Right atrium auricular region (tissue), 2 donors: ENCODE measurements at regions not wholly inside any gene's neighbourhood (a gene's known extent, or its start where the extent isn't known, plus 50 kb on each side); places are given as distances from the start of the nearest gene placed in this dataset.
"Not testable (repeated sequence)": the region's sequence is repeated elsewhere in the genome, so short reads cannot be mapped to it uniquely, and the experiment has no call there.

Experiments
- DNase-seq: peaks from one replicate; pipeline ENCODE4 v3.0.0-alpha.2; 2019; ENCODE audit warnings: low spot score
- H3K27ac ChIP-seq, 2 donors: fragments of 200-600 bp; sonication (generic); 1 replicate in 1 of 2; 2 replicates in 1 of 2; pipeline ENCODE4 v1.5.1; 2016 to 2019
- H3K27me3 ChIP-seq, 2 donors: fragments of 200-600 bp; sonication (generic); one replicate each; pipeline versions ENCODE4 v1.5.1 to v1.6.0; 2017 to 2019
- H3K36me3 ChIP-seq: fragments of 200-600 bp; sonication (generic); one replicate; pipeline ENCODE4 v1.5.1; 2016
- H3K4me1 ChIP-seq, 2 donors: fragments of 200-600 bp; sonication (generic); one replicate each; pipeline versions ENCODE4 v1.5.1 to v1.6.0; 2017 to 2019
- H3K4me3 ChIP-seq, 2 donors: fragments of 200-600 bp; sonication (generic); 1 replicate in 1 of 2; 2 replicates in 1 of 2; pipeline ENCODE4 v1.5.1; 2017 to 2019; ENCODE audit warnings: mild to moderate bottlenecking in 1 of 2, moderate library complexity in 1 of 2
- H3K9me3 ChIP-seq, 2 donors: fragments of 200-600 bp; sonication (generic); one replicate each; pipeline ENCODE4 v1.5.1; 2019
- CTCF ChIP-seq, 2 donors: fragments of 200-600 bp; sonication (generic); IDR thresholded peaks; one replicate each; pipeline ENCODE4 v1.5.1; 2019; ENCODE audit warnings: antibody characterized with exemption in 2 of 2

- H3K9me3 ChIP-seq: no peaks in the 10 kb centered on the region
Observed at GRCh38 chr20:39716796-39717341, 754.7 kb downstream of the DHX35 start.

GRCh38 chr20:39713076-39713840 is 751.1 kb downstream of the DHX35 start:
- no peak for DNase-seq
- no peak overlapping the region for H3K27ac ChIP-seq
- H3K27me3 ChIP-seq: no peaks in the 10 kb centered on the region
- no peaks in the 10 kb centered on the region for H3K36me3 ChIP-seq
- H3K4me1 ChIP-seq: no peaks in the 10 kb centered on the region
- no peak for TF ChIP-seq CTCF (IDR thresholded peaks at IDR 0.05)
- no peaks in the 10 kb centered on the region for H3K9me3 ChIP-seq
- H3K4me3 ChIP-seq: no peak overlapping the region

More at GRCh38 chr20:39716796-39717341, 754.7 kb downstream of the DHX35 start:
- no peak for DNase-seq
- H3K4me3 ChIP-seq: no peak overlapping the region
- H3K4me1 ChIP-seq: no peaks in the 10 kb centered on the region
- no peaks in the 10 kb centered on the region for H3K27me3 ChIP-seq
- TF ChIP-seq CTCF (IDR thresholded peaks at IDR 0.05): no peak
- H3K27ac ChIP-seq: no peak overlapping the region
- no peaks in the 10 kb centered on the region for H3K36me3 ChIP-seq

DNA sequence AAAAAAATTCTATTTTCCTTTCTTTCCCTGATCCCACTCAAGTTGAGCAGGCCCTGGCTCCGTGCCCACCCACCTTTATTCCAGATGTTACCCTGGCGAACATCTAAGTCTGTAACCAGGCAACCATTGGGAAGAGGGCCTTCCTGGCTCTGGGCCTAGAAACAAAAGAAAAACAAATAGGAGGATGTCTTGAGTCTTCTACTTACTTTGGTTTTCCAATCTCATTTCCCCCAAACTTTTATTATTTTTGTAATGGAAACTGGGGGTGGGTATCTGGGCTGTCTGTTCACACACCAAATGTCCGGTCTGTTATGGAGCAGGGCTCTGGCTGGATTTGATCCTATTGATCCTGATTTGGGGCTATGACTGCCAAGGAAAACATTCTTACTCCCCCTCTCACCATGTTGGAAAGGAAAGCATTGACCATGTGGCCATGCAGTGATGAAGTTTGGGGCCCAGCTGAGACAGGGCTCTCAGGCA is 744.1 kb downstream of the DHX35 start:
- H3K4me1 ChIP-seq: no peaks in the 10 kb centered on the region
- no peak overlapping the region for H3K27ac ChIP-seq
- H3K36me3 ChIP-seq: no peaks in the 10 kb centered on the region
- H3K27me3 ChIP-seq: no peaks in the 10 kb centered on the region
- no peak overlapping the region for H3K4me3 ChIP-seq
- no peaks in the 10 kb centered on the region for H3K9me3 ChIP-seq
- TF ChIP-seq CTCF (IDR thresholded peaks at IDR 0.05): no peak
- DNase-seq: no peak

DNA sequence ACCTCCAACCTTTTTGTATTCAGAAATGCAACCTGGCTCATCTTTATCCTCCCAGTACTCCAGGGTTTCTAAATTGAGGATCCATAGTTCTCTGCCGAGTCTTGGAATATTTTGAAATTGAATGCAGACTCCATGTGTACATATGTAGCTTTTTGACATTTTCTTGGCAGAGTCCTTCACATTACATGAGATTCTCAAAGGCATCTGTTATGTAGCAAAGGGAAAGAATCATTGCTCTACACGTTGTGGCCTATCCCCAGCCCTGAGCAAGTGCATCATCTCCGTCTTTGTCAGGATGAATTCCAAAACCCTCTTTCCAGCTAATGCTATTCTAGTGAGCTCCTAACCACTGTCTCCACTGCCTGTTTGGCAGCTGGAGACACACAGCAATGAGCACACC is 742.9 kb downstream of the DHX35 start:
- no peak for TF ChIP-seq CTCF (IDR thresholded peaks at IDR 0.05)
- no peaks in the 10 kb centered on the region for H3K9me3 ChIP-seq
- no peak overlapping the region for H3K27ac ChIP-seq
- no peaks in the 10 kb centered on the region for H3K36me3 ChIP-seq
- no peaks in the 10 kb centered on the region for H3K4me1 ChIP-seq
- H3K4me3 ChIP-seq: no peak overlapping the region
- no peaks in the 10 kb centered on the region for H3K27me3 ChIP-seq
- DNase-seq: no peak

GRCh38 chr20:39703357-39703756 is 741.2 kb downstream of the DHX35 start:
- not testable (repeated sequence) for H3K36me3 ChIP-seq, H3K9me3 ChIP-seq, H3K27me3 ChIP-seq, DNase-seq, H3K4me3 ChIP-seq, H3K4me1 ChIP-seq, H3K27ac ChIP-seq

DNA sequence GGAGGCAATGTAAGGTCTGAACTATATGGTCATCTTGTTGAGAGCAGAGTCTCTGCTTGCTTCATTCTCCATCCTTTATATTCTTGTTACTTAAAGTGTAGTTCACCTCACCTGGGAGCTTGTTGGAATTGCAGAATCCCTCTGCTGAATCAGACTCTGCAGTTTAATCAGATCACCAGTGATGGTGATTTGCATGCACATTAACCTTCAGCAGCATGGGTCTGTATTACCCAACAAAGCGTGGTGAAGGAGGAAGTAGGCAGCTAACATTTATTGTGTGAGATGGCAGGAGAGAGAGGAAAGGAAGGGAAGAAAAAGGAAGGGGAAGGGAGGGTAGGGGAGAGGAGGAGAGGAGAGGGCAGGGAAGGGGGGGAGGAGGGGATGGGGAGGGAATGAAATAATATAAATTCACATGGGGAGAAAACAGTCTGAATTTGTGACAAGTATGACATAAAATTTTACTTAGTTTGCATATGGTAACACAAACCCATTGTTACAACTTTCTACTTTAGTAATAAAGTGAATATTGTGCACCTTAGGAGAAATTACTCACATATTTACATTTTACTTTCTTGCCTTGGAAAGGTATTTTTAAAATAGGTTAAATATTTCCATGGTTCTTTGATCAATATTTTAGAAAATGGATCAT is 740.7 kb downstream of the DHX35 start:
- no peaks in the 10 kb centered on the region for H3K9me3 ChIP-seq
- no peak for DNase-seq
- peaks cover 0 to 6% of the 10 kb centered on the region in 2 donors for H3K4me1 ChIP-seq
- TF ChIP-seq CTCF (IDR thresholded peaks at IDR 0.05): no peak
- no peaks in the 10 kb centered on the region for H3K36me3 ChIP-seq
- H3K27me3 ChIP-seq: no peaks in the 10 kb centered on the region
- H3K27ac ChIP-seq: no peak overlapping the region
- H3K4me3 ChIP-seq: no peak overlapping the region
